ENCODE measurements at regions not wholly inside any gene's neighbourhood (a gene's known extent, or its start where the extent isn't known, plus 50 kb on each side); places are given as distances from the start of the nearest gene placed in this dataset.

DNA sequence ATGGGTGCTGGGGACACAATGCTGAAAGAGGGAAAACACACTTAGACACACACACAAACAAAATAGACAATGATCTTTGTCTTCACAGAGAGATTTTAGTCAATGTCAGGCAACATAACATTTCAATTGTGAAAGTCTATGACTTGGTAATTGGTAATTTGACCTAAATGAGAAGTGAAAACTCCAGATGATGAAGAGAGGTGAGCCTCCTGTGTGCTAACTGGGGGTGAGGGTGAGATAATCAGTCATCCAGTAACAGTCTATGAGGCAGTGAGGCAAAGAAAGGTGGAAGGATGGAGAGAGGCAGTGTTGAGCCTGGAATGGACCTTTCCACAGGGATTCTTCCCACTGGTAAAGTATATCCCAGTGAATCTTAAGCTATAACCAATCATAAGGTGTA, 744.2 kb downstream of the MAFB start:
- no peak overlapping the region for H2AFZ ChIP-seq
- DNase-seq (ENCODE audit: low spot score) (no peak), ATAC-seq (no peak)
- H3K4me2 ChIP-seq = no peak overlapping the region
- H3K27ac Mint-ChIP-seq = no peak overlapping the region
- H3K27me3 ChIP-seq (ENCODE audit: insufficient read depth) = no peaks in the 10 kb centered on the region
- peaks cover 3% of the 10 kb centered on the region for H3K27me3 Mint-ChIP-seq (ENCODE audit: insufficient read depth, low read depth, poor library complexity)
- no peaks in the 10 kb centered on the region for H3K79me2 ChIP-seq (replicated peaks; ENCODE audit: insufficient read depth)
- 0 out of 2 replicates have a peak, but pooled peaks cover 17% of the 10 kb centered on the region for H3K9me2 ChIP-seq (ENCODE audit: insufficient read depth)
- peaks cover 2% of the 10 kb centered on the region; the same call in 1 of the 3 replicates for H3K36me3 Mint-ChIP-seq (ENCODE audit: low read depth)
- TF ChIP-seq, protein P1, sequence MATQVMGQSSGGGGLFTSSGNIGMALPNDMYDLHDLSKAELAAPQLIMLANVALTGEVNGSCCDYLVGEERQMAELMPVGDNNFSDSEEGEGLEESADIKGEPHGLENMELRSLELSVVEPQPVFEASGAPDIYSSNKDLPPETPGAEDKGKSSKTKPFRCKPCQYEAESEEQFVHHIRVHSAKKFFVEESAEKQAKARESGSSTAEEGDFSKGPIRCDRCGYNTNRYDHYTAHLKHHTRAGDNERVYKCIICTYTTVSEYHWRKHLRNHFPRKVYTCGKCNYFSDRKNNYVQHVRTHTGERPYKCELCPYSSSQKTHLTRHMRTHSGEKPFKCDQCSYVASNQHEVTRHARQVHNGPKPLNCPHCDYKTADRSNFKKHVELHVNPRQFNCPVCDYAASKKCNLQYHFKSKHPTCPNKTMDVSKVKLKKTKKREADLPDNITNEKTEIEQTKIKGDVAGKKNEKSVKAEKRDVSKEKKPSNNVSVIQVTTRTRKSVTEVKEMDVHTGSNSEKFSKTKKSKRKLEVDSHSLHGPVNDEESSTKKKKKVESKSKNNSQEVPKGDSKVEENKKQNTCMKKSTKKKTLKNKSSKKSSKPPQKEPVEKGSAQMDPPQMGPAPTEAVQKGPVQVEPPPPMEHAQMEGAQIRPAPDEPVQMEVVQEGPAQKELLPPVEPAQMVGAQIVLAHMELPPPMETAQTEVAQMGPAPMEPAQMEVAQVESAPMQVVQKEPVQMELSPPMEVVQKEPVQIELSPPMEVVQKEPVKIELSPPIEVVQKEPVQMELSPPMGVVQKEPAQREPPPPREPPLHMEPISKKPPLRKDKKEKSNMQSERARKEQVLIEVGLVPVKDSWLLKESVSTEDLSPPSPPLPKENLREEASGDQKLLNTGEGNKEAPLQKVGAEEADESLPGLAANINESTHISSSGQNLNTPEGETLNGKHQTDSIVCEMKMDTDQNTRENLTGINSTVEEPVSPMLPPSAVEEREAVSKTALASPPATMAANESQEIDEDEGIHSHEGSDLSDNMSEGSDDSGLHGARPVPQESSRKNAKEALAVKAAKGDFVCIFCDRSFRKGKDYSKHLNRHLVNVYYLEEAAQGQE (IDR thresholded peaks at IDR 0.05; ENCODE audit: unreplicated experiment) = no peak
- no peak for TF ChIP-seq NANOG (IDR thresholded peaks at IDR 0.05; ENCODE audit: borderline replicate concordance)
- TF ChIP-seq, protein P2, sequence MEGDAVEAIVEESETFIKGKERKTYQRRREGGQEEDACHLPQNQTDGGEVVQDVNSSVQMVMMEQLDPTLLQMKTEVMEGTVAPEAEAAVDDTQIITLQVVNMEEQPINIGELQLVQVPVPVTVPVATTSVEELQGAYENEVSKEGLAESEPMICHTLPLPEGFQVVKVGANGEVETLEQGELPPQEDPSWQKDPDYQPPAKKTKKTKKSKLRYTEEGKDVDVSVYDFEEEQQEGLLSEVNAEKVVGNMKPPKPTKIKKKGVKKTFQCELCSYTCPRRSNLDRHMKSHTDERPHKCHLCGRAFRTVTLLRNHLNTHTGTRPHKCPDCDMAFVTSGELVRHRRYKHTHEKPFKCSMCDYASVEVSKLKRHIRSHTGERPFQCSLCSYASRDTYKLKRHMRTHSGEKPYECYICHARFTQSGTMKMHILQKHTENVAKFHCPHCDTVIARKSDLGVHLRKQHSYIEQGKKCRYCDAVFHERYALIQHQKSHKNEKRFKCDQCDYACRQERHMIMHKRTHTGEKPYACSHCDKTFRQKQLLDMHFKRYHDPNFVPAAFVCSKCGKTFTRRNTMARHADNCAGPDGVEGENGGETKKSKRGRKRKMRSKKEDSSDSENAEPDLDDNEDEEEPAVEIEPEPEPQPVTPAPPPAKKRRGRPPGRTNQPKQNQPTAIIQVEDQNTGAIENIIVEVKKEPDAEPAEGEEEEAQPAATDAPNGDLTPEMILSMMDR (conservative IDR thresholded peaks at IDR 0.05; ENCODE audit: low read depth in 2 of 2) = no peak
- TF ChIP-seq CREB1 (CRISPR knock-in tag; IDR thresholded peaks at IDR 0.05; ENCODE audit: low read depth) = no peak
- TF ChIP-seq EZH2 (IDR thresholded peaks at IDR 0.05; ENCODE audit: low read depth, unreplicated experiment) = no peak
- TF ChIP-seq JUNB (IDR thresholded peaks at IDR 0.05; ENCODE audit: unreplicated experiment) = no peak
- no peaks in the 10 kb centered on the region for H4K20me1 ChIP-seq (replicated peaks; ENCODE audit: insufficient read depth)
- H3K4me1 Mint-ChIP-seq = no peaks in the 10 kb centered on the region
- H3F3A ChIP-seq (replicated peaks; ENCODE audit: low read depth) = no peaks in the 10 kb centered on the region
- 0 out of 2 replicates have a peak, but pooled peaks cover 3% of the 10 kb centered on the region for H3K4me1 ChIP-seq (ENCODE audit: insufficient read depth)
- H3K4me3 Mint-ChIP-seq = no peak overlapping the region
- H3K4me3 ChIP-seq = no peak overlapping the region
- H3K27ac ChIP-seq (ENCODE audit: low read depth) = no peak overlapping the region
- no peaks in the 10 kb centered on the region for H3K36me3 ChIP-seq (ENCODE audit: insufficient read depth)
- no peaks in the 10 kb centered on the region for H3K9me3 Mint-ChIP-seq

DNA sequence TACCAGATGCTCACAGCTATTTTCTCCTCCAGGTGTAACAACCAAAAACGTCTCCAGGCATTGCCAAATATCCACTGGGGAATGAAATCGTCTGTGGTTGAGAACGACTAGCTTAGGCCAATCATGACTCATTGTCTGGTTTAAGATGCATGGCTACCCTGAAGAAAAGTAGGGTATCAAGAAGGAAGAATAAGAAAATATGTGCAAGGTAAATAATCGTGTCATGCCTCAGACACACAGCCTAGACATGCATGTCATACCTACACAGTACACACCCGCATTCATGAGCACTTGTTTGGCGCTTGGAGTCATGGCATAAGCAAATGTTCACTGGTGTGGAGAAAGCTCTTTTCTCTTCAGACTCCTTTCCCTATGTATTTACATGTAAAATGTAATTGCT, 745.7 kb downstream of the MAFB start:
- no peak overlapping the region for H3K27ac Mint-ChIP-seq
- no peaks in the 10 kb centered on the region for H3K36me3 ChIP-seq (ENCODE audit: insufficient read depth)
- no peaks in the 10 kb centered on the region for H3K4me1 Mint-ChIP-seq
- no peak overlapping the region for H3K4me3 ChIP-seq
- H3K4me3 Mint-ChIP-seq = no peak overlapping the region
- peaks cover 2% of the 10 kb centered on the region; the same call in 1 of the 3 replicates for H3K36me3 Mint-ChIP-seq (ENCODE audit: low read depth)
- no peak overlapping the region for H3K4me2 ChIP-seq
- DNase-seq (ENCODE audit: low spot score) (no peak), ATAC-seq (no peak)
- no peaks in the 10 kb centered on the region for H3F3A ChIP-seq (replicated peaks; ENCODE audit: low read depth)
- H3K4me1 ChIP-seq (ENCODE audit: insufficient read depth) = 0 out of 2 replicates have a peak, but pooled peaks cover 3% of the 10 kb centered on the region
- H3K9me3 Mint-ChIP-seq = no peaks in the 10 kb centered on the region
- no peaks in the 10 kb centered on the region for H3K79me2 ChIP-seq (replicated peaks; ENCODE audit: insufficient read depth)
- H3K27ac ChIP-seq (ENCODE audit: low read depth) = no peak overlapping the region
- H2AFZ ChIP-seq = no peak overlapping the region
- no peaks in the 10 kb centered on the region for H4K20me1 ChIP-seq (replicated peaks; ENCODE audit: insufficient read depth)
- no peaks in the 10 kb centered on the region for H3K27me3 ChIP-seq (ENCODE audit: insufficient read depth)
- peaks cover 3% of the 10 kb centered on the region for H3K27me3 Mint-ChIP-seq (ENCODE audit: insufficient read depth, low read depth, poor library complexity)
- 0 out of 2 replicates have a peak, but pooled peaks cover 15% of the 10 kb centered on the region for H3K9me2 ChIP-seq (ENCODE audit: insufficient read depth)
- TF ChIP-seq ZNF114 (CRISPR knock-in tag; IDR thresholded peaks at IDR 0.05) (no peak), STAT1 (IDR thresholded peaks at IDR 0.05; ENCODE audit: unreplicated experiment) (no peak), EZH2phosphoT487 (IDR thresholded peaks at IDR 0.05; ENCODE audit: unreplicated experiment) (no peak), JUNB (IDR thresholded peaks at IDR 0.05; ENCODE audit: unreplicated experiment) (no peak), POLR2AphosphoS5 (IDR thresholded peaks at IDR 0.05; ENCODE audit: low read depth) (no peak), CREB1 (CRISPR knock-in tag; IDR thresholded peaks at IDR 0.05; ENCODE audit: low read depth) (no peak), NANOG (IDR thresholded peaks at IDR 0.05; ENCODE audit: borderline replicate concordance) (no peak), EZH2 (IDR thresholded peaks at IDR 0.05; ENCODE audit: low read depth, unreplicated experiment) (no peak), ZNF331 (CRISPR knock-in tag; IDR thresholded peaks at IDR 0.05; ENCODE audit: low read depth) (no peak)
- TF ChIP-seq, protein P2 (conservative IDR thresholded peaks at IDR 0.05; ENCODE audit: low read depth in 2 of 2) = no peak
- TF ChIP-seq, protein P3, sequence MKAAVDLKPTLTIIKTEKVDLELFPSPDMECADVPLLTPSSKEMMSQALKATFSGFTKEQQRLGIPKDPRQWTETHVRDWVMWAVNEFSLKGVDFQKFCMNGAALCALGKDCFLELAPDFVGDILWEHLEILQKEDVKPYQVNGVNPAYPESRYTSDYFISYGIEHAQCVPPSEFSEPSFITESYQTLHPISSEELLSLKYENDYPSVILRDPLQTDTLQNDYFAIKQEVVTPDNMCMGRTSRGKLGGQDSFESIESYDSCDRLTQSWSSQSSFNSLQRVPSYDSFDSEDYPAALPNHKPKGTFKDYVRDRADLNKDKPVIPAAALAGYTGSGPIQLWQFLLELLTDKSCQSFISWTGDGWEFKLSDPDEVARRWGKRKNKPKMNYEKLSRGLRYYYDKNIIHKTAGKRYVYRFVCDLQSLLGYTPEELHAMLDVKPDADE (IDR thresholded peaks at IDR 0.05) = no peak
